DND-41 (cell line): ENCODE measurements at regions not wholly inside any gene's neighbourhood (a gene's known extent, or its start where the extent isn't known, plus 50 kb on each side); places are given as distances from the start of the nearest gene placed in this dataset.

Experiments used
- EZH2 ChIP-seq: IDR thresholded peaks from 3 replicates; pipeline ENCODE4 v1.6.1; 2012; ENCODE audit warnings: borderline replicate concordance, low read depth, mild to moderate bottlenecking, moderate library complexity, low read length, inconsistent platforms; ENCODE audit not compliant: severe bottlenecking
- TF ChIP-seq, protein P1 (sequence below): IDR thresholded peaks from 2 replicates; pipeline ENCODE4 v1.5.1; 2012; ENCODE audit warnings: borderline replicate concordance, low read length, moderate library complexity, mild to moderate bottlenecking; ENCODE audit not compliant: poor library complexity, severe bottlenecking; ENCODE audit errors: extremely low read depth

DNA sequence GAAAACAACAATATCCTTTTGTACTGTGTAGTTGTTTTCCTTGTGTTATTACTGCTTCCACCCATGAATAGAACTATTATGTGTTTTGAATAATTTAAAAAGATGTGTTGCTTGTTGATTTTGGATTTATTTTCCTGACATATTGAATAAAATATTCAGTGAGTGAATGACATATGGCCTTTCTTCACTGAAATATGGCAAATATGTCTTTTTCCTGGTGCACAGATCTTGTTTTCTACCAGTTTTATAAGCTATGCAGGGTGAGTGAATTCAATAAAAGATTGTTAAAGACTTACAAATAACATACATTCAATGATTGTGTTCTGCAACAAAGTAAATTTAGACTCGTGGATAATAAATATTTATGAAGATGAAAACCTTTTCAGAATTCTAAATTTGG lies 1216.3 kb upstream of the ADGRL3 start:
- TF ChIP-seq, protein P1, sequence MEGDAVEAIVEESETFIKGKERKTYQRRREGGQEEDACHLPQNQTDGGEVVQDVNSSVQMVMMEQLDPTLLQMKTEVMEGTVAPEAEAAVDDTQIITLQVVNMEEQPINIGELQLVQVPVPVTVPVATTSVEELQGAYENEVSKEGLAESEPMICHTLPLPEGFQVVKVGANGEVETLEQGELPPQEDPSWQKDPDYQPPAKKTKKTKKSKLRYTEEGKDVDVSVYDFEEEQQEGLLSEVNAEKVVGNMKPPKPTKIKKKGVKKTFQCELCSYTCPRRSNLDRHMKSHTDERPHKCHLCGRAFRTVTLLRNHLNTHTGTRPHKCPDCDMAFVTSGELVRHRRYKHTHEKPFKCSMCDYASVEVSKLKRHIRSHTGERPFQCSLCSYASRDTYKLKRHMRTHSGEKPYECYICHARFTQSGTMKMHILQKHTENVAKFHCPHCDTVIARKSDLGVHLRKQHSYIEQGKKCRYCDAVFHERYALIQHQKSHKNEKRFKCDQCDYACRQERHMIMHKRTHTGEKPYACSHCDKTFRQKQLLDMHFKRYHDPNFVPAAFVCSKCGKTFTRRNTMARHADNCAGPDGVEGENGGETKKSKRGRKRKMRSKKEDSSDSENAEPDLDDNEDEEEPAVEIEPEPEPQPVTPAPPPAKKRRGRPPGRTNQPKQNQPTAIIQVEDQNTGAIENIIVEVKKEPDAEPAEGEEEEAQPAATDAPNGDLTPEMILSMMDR, result no peak
- TF ChIP-seq EZH2, result no peak
